SK-N-SH (cell line): ENCODE measurements at regions not wholly inside any gene's neighbourhood (a gene's known extent, or its start where the extent isn't known, plus 50 kb on each side); places are given as distances from the start of the nearest gene placed in this dataset.

Experiments
- FOXJ3 ChIP-seq: sonication (generic); formaldehyde crosslinking; IDR thresholded peaks from 2 replicates; pipeline ENCODE4 v1.5.1; 2020; ENCODE audit warnings: mild to moderate bottlenecking, missing genetic modification reagents
- MEF2A ChIP-seq: IDR thresholded peaks from 2 replicates; pipeline ENCODE4 v1.4.0; 2012; ENCODE audit warnings: low read depth, borderline replicate concordance
- MXI1 ChIP-seq: IDR thresholded peaks from 2 replicates; pipeline ENCODE4 v1.6.1; 2012; ENCODE audit warnings: mild to moderate bottlenecking, low read depth, low read length, improper control_type of control experiment
- RAD21 ChIP-seq: IDR thresholded peaks from 2 replicates; pipeline ENCODE4 v1.6.1; 2012; ENCODE audit warnings: mild to moderate bottlenecking, low read length
- TF ChIP-seq, protein P1 (sequence below): fragments of 200-600 bp; sonication (generic); IDR thresholded peaks from 2 replicates; pipeline ENCODE4 v1.6.1; 2017; ENCODE audit warnings: antibody characterized with exemption, mild to moderate bottlenecking, moderate library complexity
- TF ChIP-seq, protein P2 (sequence below): fragments of 150-350 bp; IDR thresholded peaks from 2 replicates; pipeline ENCODE4 v1.6.1; 2017; ENCODE audit warnings: antibody characterized with exemption, low read length, low read depth, borderline replicate concordance

DNA sequence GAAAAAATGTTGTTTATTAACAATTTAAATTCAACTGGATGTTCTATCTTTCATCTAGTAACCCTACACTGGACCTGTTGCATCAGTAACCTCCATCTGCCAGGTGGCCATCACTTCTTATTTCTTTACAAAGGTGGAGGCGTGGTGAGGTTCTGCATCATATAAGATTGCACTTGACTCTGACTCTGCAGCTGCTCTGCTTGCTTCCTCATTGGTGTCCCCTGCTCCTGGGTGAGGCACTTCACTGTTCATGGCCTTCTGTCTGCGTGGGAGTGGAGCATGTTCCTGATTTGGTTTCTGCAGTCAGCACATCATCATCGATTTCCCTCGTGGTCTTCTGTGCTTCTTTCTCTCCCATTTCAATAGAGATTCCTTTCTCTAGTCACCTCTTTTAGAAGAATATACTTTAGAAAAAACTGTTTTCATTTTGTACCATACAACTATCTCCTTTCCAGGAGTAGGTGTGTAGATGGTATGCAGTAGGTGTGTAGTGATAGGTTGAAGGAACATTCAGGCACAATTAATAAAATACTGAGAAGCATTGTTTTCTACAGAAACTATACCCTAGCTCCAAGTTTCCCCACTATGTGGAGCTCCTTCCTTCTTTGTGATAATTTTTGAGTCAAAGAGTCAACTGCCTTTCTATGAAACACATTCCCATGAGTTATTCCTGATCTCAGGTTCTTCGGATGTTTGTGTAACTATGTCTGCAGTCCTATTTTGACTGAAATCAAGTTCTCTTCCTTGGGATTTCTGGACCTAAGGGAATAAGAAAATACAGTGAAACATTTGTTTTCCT lies 231.7 kb upstream of the CNTNAP2 start:
- TF ChIP-seq, protein P1, sequence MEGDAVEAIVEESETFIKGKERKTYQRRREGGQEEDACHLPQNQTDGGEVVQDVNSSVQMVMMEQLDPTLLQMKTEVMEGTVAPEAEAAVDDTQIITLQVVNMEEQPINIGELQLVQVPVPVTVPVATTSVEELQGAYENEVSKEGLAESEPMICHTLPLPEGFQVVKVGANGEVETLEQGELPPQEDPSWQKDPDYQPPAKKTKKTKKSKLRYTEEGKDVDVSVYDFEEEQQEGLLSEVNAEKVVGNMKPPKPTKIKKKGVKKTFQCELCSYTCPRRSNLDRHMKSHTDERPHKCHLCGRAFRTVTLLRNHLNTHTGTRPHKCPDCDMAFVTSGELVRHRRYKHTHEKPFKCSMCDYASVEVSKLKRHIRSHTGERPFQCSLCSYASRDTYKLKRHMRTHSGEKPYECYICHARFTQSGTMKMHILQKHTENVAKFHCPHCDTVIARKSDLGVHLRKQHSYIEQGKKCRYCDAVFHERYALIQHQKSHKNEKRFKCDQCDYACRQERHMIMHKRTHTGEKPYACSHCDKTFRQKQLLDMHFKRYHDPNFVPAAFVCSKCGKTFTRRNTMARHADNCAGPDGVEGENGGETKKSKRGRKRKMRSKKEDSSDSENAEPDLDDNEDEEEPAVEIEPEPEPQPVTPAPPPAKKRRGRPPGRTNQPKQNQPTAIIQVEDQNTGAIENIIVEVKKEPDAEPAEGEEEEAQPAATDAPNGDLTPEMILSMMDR = no peak
- TF ChIP-seq FOXJ3 (CRISPR knock-in tag) = no peak
- no peak for TF ChIP-seq MXI1
- no peak for TF ChIP-seq MEF2A
- TF ChIP-seq RAD21 = no peak
- TF ChIP-seq, protein P2, sequence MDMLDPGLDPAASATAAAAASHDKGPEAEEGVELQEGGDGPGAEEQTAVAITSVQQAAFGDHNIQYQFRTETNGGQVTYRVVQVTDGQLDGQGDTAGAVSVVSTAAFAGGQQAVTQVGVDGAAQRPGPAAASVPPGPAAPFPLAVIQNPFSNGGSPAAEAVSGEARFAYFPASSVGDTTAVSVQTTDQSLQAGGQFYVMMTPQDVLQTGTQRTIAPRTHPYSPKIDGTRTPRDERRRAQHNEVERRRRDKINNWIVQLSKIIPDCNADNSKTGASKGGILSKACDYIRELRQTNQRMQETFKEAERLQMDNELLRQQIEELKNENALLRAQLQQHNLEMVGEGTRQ = no peak
